Caco-2 (cell line): ENCODE measurements at regions not wholly inside any gene's neighbourhood (a gene's known extent, or its start where the extent isn't known, plus 50 kb on each side); places are given as distances from the start of the nearest gene placed in this dataset.

Experiments
- BruUV-seq: library from RNA; stranded (reverse); fragments of 400-500 nt; replicated peaks from 2 replicates; lab custom pipeline; 2021; lab: Mats Ljungman, UMichigan
- CTCF ChIA-PET: fragments of 300-600 bp; sonication (Branson Sonifier 250); formaldehyde crosslinking; loops from one replicate; lab custom pipeline; 2022; ENCODE audit warnings: antibody characterized with exemption; lab: Charles Lee
- POLR2A ChIA-PET: fragments of 300-600 bp; sonication (Branson Sonifier 250); formaldehyde crosslinking; loops from one replicate; lab custom pipeline; 2022; ENCODE audit warnings: antibody characterized with exemption; lab: Charles Lee
- DNase-seq, 2 experiments: peaks; one replicate each; pipeline versions ENCODE4 v3.0.0 to v3.0.0-alpha.2; 2020 to 2022
- H3K27me3 ChIP-seq: replicated peaks from 2 replicates; pipeline ENCODE4 v1.6.0; 2011; ENCODE audit warnings: low read length; ENCODE audit not compliant: control insufficient read depth, insufficient read depth
- H3K36me3 ChIP-seq: 2 replicates; pipeline ENCODE4 v1.5.1; 2011; ENCODE audit warnings: low read length; ENCODE audit not compliant: control insufficient read depth, insufficient read depth
- H3K4me1 ChIP-seq: fragments of 250-450 bp; sonication (Bioruptor Pico); 2 replicates; pipeline ENCODE4 v1.5.1; 2020; ENCODE audit warnings: mild to moderate bottlenecking
- H3K4me3 ChIP-seq: 2 replicates; pipeline ENCODE4 v1.5.1; 2011; ENCODE audit warnings: low read depth, mild to moderate bottlenecking, control low read depth, low read length
- H3K9me3 ChIP-seq: fragments of 250-450 bp; sonication (Bioruptor Pico); 2 replicates; pipeline ENCODE4 v1.5.1; 2020; ENCODE audit warnings: mild to moderate bottlenecking, moderate library complexity
- H3K27ac Mint-ChIP-seq: one replicate; pipeline ENCODE4 v1.8.0; 2022; ENCODE audit warnings: mixed read lengths; ENCODE audit not compliant: unreplicated experiment
- H3K27me3 Mint-ChIP-seq: one replicate; pipeline ENCODE4 v1.8.0; 2022; ENCODE audit warnings: mixed read lengths; ENCODE audit not compliant: insufficient read depth, unreplicated experiment
- H3K36me3 Mint-ChIP-seq: one replicate; pipeline ENCODE4 v1.8.0; 2022; ENCODE audit warnings: mild to moderate bottlenecking, mixed read lengths; ENCODE audit not compliant: insufficient read depth, unreplicated experiment
- H3K4me1 Mint-ChIP-seq: one replicate; pipeline ENCODE4 v1.8.0; 2022; ENCODE audit warnings: low read depth, mixed read lengths; ENCODE audit not compliant: unreplicated experiment
- H3K4me3 Mint-ChIP-seq: one replicate; pipeline ENCODE4 v1.8.0; 2022; ENCODE audit warnings: mild to moderate bottlenecking, moderate library complexity, mixed read lengths; ENCODE audit not compliant: unreplicated experiment
- H3K9me3 Mint-ChIP-seq: one replicate; pipeline ENCODE4 v1.8.0; 2022; ENCODE audit warnings: mixed read lengths; ENCODE audit not compliant: unreplicated experiment
- CTCF ChIP-seq, 2 experiments: fragments of 200-600 bp in 1 of 2; IDR thresholded peaks; 1 replicate in 1 of 2; 2 replicates in 1 of 2; pipeline versions ENCODE4 v1.5.1 to v1.8.0; 2011 to 2022; ENCODE audit warnings: antibody characterized with exemption in 1 of 2, control low read depth in 1 of 2, inconsistent platforms in 1 of 2, low read depth in 1 of 2, low read length in 1 of 2, mild to moderate bottlenecking in 1 of 2, moderate library complexity in 1 of 2; ENCODE audit not compliant: insufficient read depth in 1 of 2, severe bottlenecking in 1 of 2, unreplicated experiment in 1 of 2
- intact Hi-C: fragments of 100-400 bp; cut with micrococcal nuclease; formaldehyde crosslinking; loops from one replicate; pipeline ENCODE4 v1.10.0; 2022; ENCODE audit not compliant: unreplicated experiment

GRCh38 chr6:148612043-148612442 lies 134.8 kb upstream of the UST start:
- ChIA-PET POLR2A (no interaction called here), CTCF (no interaction called here)
- Mint-ChIP-seq H3K4me3 (no peak overlapping the region), H3K9me3 (no peaks in the 10 kb centered on the region), H3K27ac (no peak overlapping the region), H3K4me1 (no peaks in the 10 kb centered on the region), H3K27me3 (peaks cover 15% of the 10 kb centered on the region), H3K36me3 (no peaks in the 10 kb centered on the region)
- intact Hi-C loops = no loop called here
- Histone ChIP-seq H3K36me3 (no peaks in the 10 kb centered on the region), H3K4me3 (no peak overlapping the region), H3K27me3 (no peaks in the 10 kb centered on the region), H3K9me3 (no peaks in the 10 kb centered on the region), H3K4me1 (no peaks in the 10 kb centered on the region)
- no peak for DNase-seq
- TF ChIP-seq CTCF (IDR thresholded peaks at IDR 0.05; ENCODE audit: insufficient read depth in 1 of 2, low read depth in 1 of 2, low read length in 1 of 2, severe bottlenecking in 1 of 2, unreplicated experiment in 1 of 2) = no peak
- no TSS peak for BruUV-seq

- peaks cover 25% of the 10 kb centered on the region for H3K27me3 Mint-ChIP-seq
- no peak overlapping the region for H3K4me3 Mint-ChIP-seq
- H3K4me3 ChIP-seq = no peak overlapping the region
- H3K4me1 Mint-ChIP-seq = no peaks in the 10 kb centered on the region
- H3K4me1 ChIP-seq = no peaks in the 10 kb centered on the region
- H3K27ac Mint-ChIP-seq = no peak overlapping the region
- ChIA-PET CTCF (no interaction called here), POLR2A (no interaction called here)
- TF ChIP-seq CTCF (IDR thresholded peaks at IDR 0.05; ENCODE audit: insufficient read depth in 1 of 2, low read depth in 1 of 2, low read length in 1 of 2, severe bottlenecking in 1 of 2, unreplicated experiment in 1 of 2) = no peak
- H3K9me3 Mint-ChIP-seq = no peaks in the 10 kb centered on the region
- H3K36me3 ChIP-seq = no peaks in the 10 kb centered on the region
- no peaks in the 10 kb centered on the region for H3K36me3 Mint-ChIP-seq
- BruUV-seq = no TSS peak
- no peak for DNase-seq
- no peaks in the 10 kb centered on the region for H3K9me3 ChIP-seq
- intact Hi-C loops = no loop called here
- H3K27me3 ChIP-seq = no peaks in the 10 kb centered on the region
Observed at GRCh38 chr6:148614602-148615001, 132.2 kb upstream of the UST start.

GRCh38 chr6:148616841-148617240 lies 130.0 kb upstream of the UST start:
- no peaks in the 10 kb centered on the region for H3K27me3 ChIP-seq
- H3K27me3 Mint-ChIP-seq = peaks cover 25% of the 10 kb centered on the region
- no peaks in the 10 kb centered on the region for H3K9me3 ChIP-seq
- ChIA-PET POLR2A (no interaction called here), CTCF (no interaction called here)
- no peaks in the 10 kb centered on the region for H3K36me3 Mint-ChIP-seq
- H3K9me3 Mint-ChIP-seq = no peaks in the 10 kb centered on the region
- TF ChIP-seq CTCF (IDR thresholded peaks at IDR 0.05; ENCODE audit: insufficient read depth in 1 of 2, low read depth in 1 of 2, low read length in 1 of 2, severe bottlenecking in 1 of 2, unreplicated experiment in 1 of 2) = no peak
- H3K27ac Mint-ChIP-seq = no peak overlapping the region
- no peaks in the 10 kb centered on the region for H3K4me1 ChIP-seq
- intact Hi-C loops = no loop called here
- no peak for DNase-seq
- no TSS peak for BruUV-seq
- H3K4me3 ChIP-seq = no peak overlapping the region
- H3K36me3 ChIP-seq = no peaks in the 10 kb centered on the region
- H3K4me1 Mint-ChIP-seq = no peaks in the 10 kb centered on the region
- H3K4me3 Mint-ChIP-seq = no peak overlapping the region
